Smooth muscle cell of the brain vasculature (primary cell): ENCODE measurements at regions not wholly inside any gene's neighbourhood (a gene's known extent, or its start where the extent isn't known, plus 50 kb on each side); places are given as distances from the start of the nearest gene placed in this dataset.
"Not testable (repeated sequence)": the region's sequence is repeated elsewhere in the genome, so short reads cannot be mapped to it uniquely, and the experiment has no call there.

Experiments
- DNase-seq: peaks from one replicate; pipeline ENCODE4 v3.0.0-alpha.2; 2012; ENCODE audit warnings: low read depth, low spot score

- no peak for DNase-seq
These were observed 339.2 kb upstream of the KAZN start for GRCh38 chr1:14259191-14259757.

GRCh38 chr1:14260480-14260879, 338.0 kb upstream of the KAZN start:
- no peak for DNase-seq

GRCh38 chr1:14261395-14261794, 337.1 kb upstream of the KAZN start:
- no peak for DNase-seq

DNA sequence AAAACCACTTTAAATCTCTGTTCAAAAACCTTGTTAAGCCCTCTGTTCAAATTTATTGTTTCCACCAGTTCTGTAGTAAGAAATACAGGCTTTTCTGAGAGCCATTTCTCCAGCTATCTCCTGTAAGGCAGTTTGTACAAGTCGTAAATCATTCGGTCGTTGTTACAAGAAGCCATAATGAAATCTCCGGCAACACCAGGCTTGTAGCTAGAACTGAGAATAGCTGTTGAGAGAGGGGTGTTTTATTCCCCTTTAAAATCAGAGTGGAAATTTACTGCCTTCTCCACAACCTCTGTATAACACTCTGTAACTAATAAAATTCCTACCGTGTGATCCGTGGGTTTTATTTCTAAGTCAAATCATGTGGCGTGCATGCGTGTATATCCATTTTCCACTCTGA, 335.8 kb upstream of the KAZN start:
- DNase-seq = no peak

DNA sequence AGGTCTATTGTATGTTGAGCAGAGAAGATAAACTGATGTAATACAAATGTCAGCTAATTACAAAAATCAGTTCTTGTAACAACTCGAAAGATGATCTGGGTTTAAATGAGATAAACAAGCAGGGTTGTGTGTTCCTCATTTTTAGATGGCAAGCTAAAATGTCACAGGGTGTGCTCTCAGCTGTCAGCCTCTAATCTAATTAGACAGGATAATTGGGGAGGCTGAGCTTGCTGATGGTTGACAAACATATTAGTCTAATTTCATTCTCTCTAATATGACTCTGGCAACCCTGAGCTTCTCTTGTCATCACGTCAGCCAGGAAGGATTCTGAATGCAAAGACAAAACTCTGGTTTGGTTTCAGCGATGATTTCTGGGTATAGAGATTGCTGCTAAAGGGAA, 335.3 kb upstream of the KAZN start:
- DNase-seq = no peak

- no peak for DNase-seq
These were observed 334.8 kb upstream of the KAZN start for GRCh38 chr1:14263671-14264070.

DNA sequence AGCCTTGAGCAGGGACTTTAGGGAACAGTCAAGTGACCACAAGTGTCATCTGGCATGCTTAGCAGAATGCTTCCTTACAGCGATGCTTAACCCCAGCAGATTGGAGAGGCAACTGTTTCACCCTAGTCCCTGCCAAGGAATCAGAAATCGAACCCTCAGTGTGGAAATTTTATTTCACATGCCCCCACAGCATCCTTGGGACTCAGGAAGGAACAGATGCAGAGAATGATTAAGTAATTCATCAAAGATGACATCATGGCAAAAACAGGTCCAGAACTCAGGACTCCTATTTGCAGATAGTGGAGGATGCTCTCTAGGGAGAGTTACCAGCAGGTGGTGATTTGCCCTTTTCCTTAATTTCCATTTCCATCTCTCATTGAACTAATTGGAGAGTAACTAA, 333.0 kb upstream of the KAZN start:
- DNase-seq = no peak

GRCh38 chr1:14267991-14268390, 330.5 kb upstream of the KAZN start:
- DNase-seq = no peak

DNA sequence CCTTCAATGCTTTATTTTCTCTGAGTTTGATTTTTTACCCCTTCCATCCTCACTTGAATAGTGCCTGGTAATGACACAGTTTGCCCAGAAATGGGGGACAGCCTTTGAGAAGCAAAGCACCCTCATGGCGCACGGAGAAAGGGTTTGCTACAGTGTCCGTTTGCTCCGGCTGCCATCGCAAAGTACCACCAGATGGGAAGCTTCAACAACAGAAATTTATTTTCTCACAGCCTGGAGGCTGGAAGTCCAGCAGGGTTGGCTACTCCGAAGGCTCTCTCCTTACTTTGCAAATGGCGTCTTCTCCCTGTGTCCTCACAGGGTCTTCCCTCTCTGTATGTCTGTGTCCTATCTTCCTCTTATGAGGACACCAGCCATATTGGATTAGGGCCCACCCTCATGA, 327.7 kb upstream of the KAZN start:
- DNase-seq = no peak

- DNase-seq = no peak
These were observed 324.7 kb upstream of the KAZN start for GRCh38 chr1:14273811-14274210.

- not testable (repeated sequence) for DNase-seq
These were observed 318.6 kb upstream of the KAZN start for GRCh38 chr1:14279891-14280290.

GRCh38 chr1:14280909-14281308, 317.6 kb upstream of the KAZN start:
- no peak for DNase-seq

GRCh38 chr1:14281412-14281811, 317.1 kb upstream of the KAZN start:
- DNase-seq = no peak

DNA sequence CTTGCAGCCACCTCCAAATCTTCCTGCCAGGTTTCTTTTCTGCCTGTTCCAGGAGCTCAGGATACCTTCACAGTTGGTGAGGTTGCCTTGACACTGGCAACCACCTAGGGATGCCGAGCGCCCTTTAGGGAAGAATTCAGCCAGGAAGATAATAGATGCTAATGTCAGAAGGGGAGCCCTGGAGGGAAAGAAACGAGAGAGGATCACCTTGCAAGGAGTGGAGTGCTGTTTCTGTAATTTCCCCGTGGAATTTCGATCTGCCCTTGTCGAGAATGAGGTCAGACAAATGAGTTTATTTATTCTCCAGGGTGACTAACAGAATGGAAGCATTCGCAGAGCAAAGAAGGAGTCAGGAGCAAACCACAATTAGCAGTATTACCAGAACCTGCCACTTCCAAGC, 315.8 kb upstream of the KAZN start:
- DNase-seq = no peak

GRCh38 chr1:14285238-14285637, 313.2 kb upstream of the KAZN start:
- no peak for DNase-seq

DNA sequence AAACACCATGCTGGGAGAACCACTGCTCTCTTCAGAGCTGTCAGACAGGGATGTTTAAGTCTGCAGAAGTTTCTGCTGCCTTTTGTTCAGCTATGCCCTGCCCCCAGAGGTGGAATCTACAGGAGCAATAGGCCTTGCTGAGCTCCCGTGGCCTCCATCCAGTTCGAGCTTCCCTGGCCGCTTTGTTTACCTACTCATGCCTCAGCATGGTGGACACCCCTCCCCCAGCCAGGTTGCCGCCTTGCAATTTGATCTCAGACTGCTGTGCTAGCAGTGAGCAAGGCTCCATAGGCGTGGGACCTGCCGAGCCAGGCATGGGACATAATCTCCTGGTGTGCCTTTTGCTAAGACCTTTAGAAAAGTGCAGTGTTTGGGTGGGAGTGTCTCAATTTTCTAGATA, 307.3 kb upstream of the KAZN start:
- DNase-seq = not testable (repeated sequence)

- no peak for DNase-seq
These were observed 306.0 kb upstream of the KAZN start for GRCh38 chr1:14292520-14292919.

- DNase-seq = no peak
These were observed 304.5 kb upstream of the KAZN start for GRCh38 chr1:14294006-14294405.

- DNase-seq = no peak
These were observed 303.5 kb upstream of the KAZN start for GRCh38 chr1:14294860-14295536.

DNA sequence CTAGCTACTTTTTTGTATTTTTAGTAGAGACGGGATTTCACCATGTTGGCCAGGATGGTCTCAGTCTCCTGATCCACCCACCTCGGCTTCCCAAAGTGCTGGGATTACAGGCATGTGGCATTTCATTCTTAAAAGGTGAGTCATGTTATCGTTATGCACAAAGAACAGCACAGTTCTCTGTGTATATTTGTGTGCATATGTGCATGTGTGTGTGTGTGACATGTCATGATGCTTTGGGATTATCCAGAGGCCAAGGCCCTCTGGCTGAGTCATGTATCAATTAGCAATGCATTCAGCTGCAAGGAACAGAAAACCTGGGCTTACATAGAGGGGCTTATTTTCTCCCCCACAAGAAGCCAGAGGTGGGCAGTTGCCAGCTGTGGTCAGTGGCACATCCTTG, 301.7 kb upstream of the KAZN start:
- DNase-seq = no peak

GRCh38 chr1:14297356-14297755, 301.1 kb upstream of the KAZN start:
- no peak for DNase-seq

DNA sequence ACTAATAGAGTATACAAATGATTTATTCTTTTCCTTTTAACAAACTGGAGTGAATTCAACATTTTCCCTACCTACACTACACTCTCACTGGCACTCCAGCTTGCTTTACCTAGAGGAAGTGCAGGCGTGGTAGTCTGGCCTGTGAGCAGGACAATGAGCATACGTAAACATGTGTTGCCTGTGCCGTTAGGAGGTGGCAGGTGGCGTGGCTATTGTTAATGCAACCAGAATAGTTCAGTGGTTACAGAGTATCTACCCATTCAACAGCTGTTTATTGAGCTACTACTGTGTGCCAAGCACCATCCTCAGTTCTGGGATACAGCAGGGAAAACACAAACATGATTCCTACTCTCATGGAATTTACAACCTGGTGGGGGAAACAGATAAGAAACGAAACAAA, 299.7 kb upstream of the KAZN start:
- no peak for DNase-seq

DNA sequence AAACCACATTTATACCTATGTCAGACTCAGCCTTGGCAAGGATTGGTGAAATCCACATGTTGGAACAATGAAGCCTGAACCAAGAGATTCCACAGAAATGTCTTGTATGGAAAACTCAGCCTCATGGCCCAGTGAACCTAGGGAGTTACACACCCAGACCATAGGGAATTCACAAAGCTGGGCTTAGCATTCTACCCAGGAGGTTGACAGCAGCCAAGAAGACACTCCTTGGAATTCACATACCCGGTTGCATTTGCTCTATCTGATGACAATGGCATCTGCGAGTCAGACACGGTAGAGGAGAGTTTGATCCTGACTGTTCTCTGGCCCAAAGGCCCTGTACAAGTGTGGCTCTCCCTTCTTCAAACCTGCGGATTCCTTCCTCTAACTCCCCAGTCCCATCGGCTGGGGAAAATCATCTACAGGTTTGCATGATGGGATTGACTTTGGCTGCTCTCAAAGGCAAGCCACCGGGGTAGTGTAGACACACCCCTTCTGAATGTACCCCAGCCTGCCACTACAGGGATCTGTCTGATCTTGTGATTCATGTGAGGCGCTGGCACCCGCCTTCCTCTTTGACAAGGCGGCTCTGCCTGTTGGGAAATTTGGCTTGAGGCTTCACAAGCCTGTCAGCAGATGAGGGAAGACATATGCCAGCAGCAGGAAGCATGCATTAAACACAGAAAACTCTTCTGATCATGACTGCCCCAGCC, 297.3 kb upstream of the KAZN start:
- DNase-seq = no peak
